HepG2 (cell line): ENCODE measurements at regions not wholly inside any gene's neighbourhood (a gene's known extent, or its start where the extent isn't known, plus 50 kb on each side); places are given as distances from the start of the nearest gene placed in this dataset.

Experiments used
- ATAC-seq: fragments of 200-7000 bp; cut with Tn5 transposase; 3 replicates; pipeline ENCODE4 v1.9.1; 2020; ENCODE audit warnings: mild to moderate bottlenecking, moderate library complexity
- BruUV-seq: library from RNA; stranded (reverse); fragments of 400-500 nt; replicated peaks from 2 replicates; lab custom pipeline; 2021; lab: Mats Ljungman, UMichigan
- CTCF ChIA-PET: fragments of 300-600 bp; formaldehyde crosslinking; extraction: SDS; loops from one replicate; lab custom pipeline; 2021; ENCODE audit warnings: low total read pairs, inconsistent platforms, low intra/inter-chr PET ratio; lab: Yijun Ruan, JAX
- POLR2A ChIA-PET: fragments of 350-600 bp; sonication (Branson Sonifier 250); formaldehyde crosslinking; loops from one replicate; lab custom pipeline; 2020; ENCODE audit warnings: antibody characterized with exemption, inconsistent platforms; lab: Yijun Ruan, JAX
- DNase-seq: peaks from one replicate; pipeline ENCODE4 v3.0.0-alpha.2; 2015; ENCODE audit warnings: low spot score
- FAIRE-seq: peaks from 3 replicates; lab custom pipeline; 2011; peaks lifted over from hg19 to GRCh38; lab: Jason Lieb, UNC
- H2AFZ ChIP-seq: one replicate; pipeline ENCODE4 v1.6.1; 2011; ENCODE audit warnings: low read length, inconsistent platforms
- H3K27ac ChIP-seq: fragments of 300-600 bp; 3 replicates; pipeline ENCODE4 v1.8.0; 2011; ENCODE audit warnings: mixed run types, mild to moderate bottlenecking, mixed read lengths, low read length, inconsistent platforms; ENCODE audit not compliant: insufficient read depth; ENCODE audit errors: extremely low read length
- H3K27me3 ChIP-seq, 2 experiments: fragments of 200-600 bp in 1 of 2; 2 replicates in 1 of 2; 3 replicates in 1 of 2; pipeline versions ENCODE4 v1.6.0 to v1.8.0; 2011; ENCODE audit warnings: low read length in 2 of 2, mild to moderate bottlenecking in 2 of 2, moderate library complexity in 2 of 2, inconsistent platforms in 1 of 2; ENCODE audit not compliant: insufficient read depth in 2 of 2, control insufficient read depth in 1 of 2
- H3K36me3 ChIP-seq, 2 experiments: fragments of 200-600 bp in 1 of 2; replicated peaks in 1 of 2; 2 replicates in 1 of 2; 3 replicates in 1 of 2; pipeline versions ENCODE4 v1.5.1 to v1.8.0; 2011; ENCODE audit warnings: low read length in 2 of 2, inconsistent platforms in 1 of 2; ENCODE audit not compliant: insufficient read depth in 2 of 2, control insufficient read depth in 1 of 2
- H3K4me1 ChIP-seq: 2 replicates; pipeline ENCODE4 v1.5.1; 2012; ENCODE audit warnings: low read length, inconsistent platforms; ENCODE audit not compliant: insufficient read depth
- H3K4me2 ChIP-seq: 2 replicates; pipeline ENCODE4 v1.6.0; 2011; ENCODE audit warnings: low read depth, low read length, inconsistent platforms
- H3K4me3 ChIP-seq, 3 experiments: fragments of 200-600 bp in 1 of 3; sonication (generic), shearing (Covaris generic) in 1 of 3; replicated peaks in 1 of 3; 2 replicates each; pipeline ENCODE4 v1.5.1; 2011 to 2016; ENCODE audit warnings: low read length in 3 of 3, inconsistent platforms in 2 of 3, low read depth in 2 of 3, mild to moderate bottlenecking in 2 of 3, control low read depth in 1 of 3, mixed read lengths in 1 of 3; ENCODE audit not compliant: insufficient read depth in 1 of 3
- H3K79me2 ChIP-seq: one replicate; pipeline ENCODE4 v1.6.1; 2011; ENCODE audit warnings: low read length, inconsistent platforms; ENCODE audit not compliant: insufficient read depth
- H3K9ac ChIP-seq: 2 replicates; pipeline ENCODE4 v1.6.0; 2011; ENCODE audit warnings: mild to moderate bottlenecking, low read depth, low read length, inconsistent platforms; ENCODE audit not compliant: insufficient read depth
- H3K9me3 ChIP-seq: 2 replicates; pipeline ENCODE4 v1.5.1; 2012; ENCODE audit warnings: mild to moderate bottlenecking, low read length
- H4K20me1 ChIP-seq: 2 replicates; pipeline ENCODE4 v1.6.0; 2011; ENCODE audit warnings: inconsistent platforms, mild to moderate bottlenecking, low read length, moderate library complexity; ENCODE audit not compliant: insufficient read depth
- ARID2 ChIP-seq: sonication (generic); formaldehyde crosslinking; IDR thresholded peaks from 2 replicates; pipeline ENCODE4 v1.8.1; 2022; ENCODE audit warnings: mild to moderate bottlenecking, missing genetic modification reagents, borderline replicate concordance
- ATM ChIP-seq: fragments of 450-650 bp; IDR thresholded peaks from 2 replicates; pipeline ENCODE4 v1.7.1; 2017; ENCODE audit warnings: mild to moderate bottlenecking, borderline replicate concordance
- CENPBD1 ChIP-seq: sonication (generic); formaldehyde crosslinking; IDR thresholded peaks from 2 replicates; pipeline ENCODE4 v1.8.0; 2022; ENCODE audit warnings: missing genetic modification reagents, low read depth, mild to moderate bottlenecking, borderline replicate concordance
- CREB3 ChIP-seq: sonication (generic); formaldehyde crosslinking; IDR thresholded peaks from 2 replicates; pipeline ENCODE4 v1.5.0; 2020; ENCODE audit warnings: missing genetic modification reagents
- KMT2A ChIP-seq: sonication (generic); formaldehyde crosslinking; IDR thresholded peaks from 2 replicates; pipeline ENCODE4 v1.4.0; 2020; ENCODE audit warnings: missing genetic modification reagents
- MTA3 ChIP-seq: sonication (generic); formaldehyde crosslinking; IDR thresholded peaks from 2 replicates; pipeline ENCODE4 v1.4.0; 2020; ENCODE audit warnings: missing genetic modification reagents
- PHF8 ChIP-seq: sonication (generic); formaldehyde crosslinking; IDR thresholded peaks from 2 replicates; pipeline ENCODE4 v1.5.0; 2020; ENCODE audit warnings: missing genetic modification reagents
- RBAK ChIP-seq: sonication (generic); formaldehyde crosslinking; IDR thresholded peaks from 2 replicates; pipeline ENCODE4 v1.5.1; 2020; ENCODE audit warnings: mild to moderate bottlenecking, missing genetic modification reagents
- SRF ChIP-seq: IDR thresholded peaks from 2 replicates; pipeline ENCODE4 v1.6.1; 2011; ENCODE audit warnings: mild to moderate bottlenecking, low read depth, low read length, moderate library complexity
- TBP ChIP-seq: sonication (generic); formaldehyde crosslinking; IDR thresholded peaks from 2 replicates; pipeline ENCODE4 v1.5.0; 2020; ENCODE audit warnings: missing genetic modification reagents
- THAP8 ChIP-seq: sonication (generic); formaldehyde crosslinking; IDR thresholded peaks from 2 replicates; pipeline ENCODE4 v1.5.1; 2020; ENCODE audit warnings: missing genetic modification reagents, mild to moderate bottlenecking, borderline replicate concordance
- ZBTB42 ChIP-seq: sonication (generic); formaldehyde crosslinking; IDR thresholded peaks from 2 replicates; pipeline ENCODE4 v1.5.0; 2020; ENCODE audit warnings: mild to moderate bottlenecking, missing genetic modification reagents
- ZFP36 ChIP-seq: fragments of 150-350 bp; IDR thresholded peaks from 2 replicates; pipeline ENCODE4 v1.6.1; 2018; ENCODE audit warnings: borderline replicate concordance, low read length, low read depth; ENCODE audit not compliant: partially characterized antibody
- ZNF205 ChIP-seq: IDR thresholded peaks from 2 replicates; pipeline ENCODE4 v1.6.1; 2018; ENCODE audit warnings: missing biosample characterization, missing genetic modification reagents
- ZNF543 ChIP-seq: sonication (generic); formaldehyde crosslinking; IDR thresholded peaks from 2 replicates; pipeline ENCODE4 v1.4.0; 2020; ENCODE audit warnings: mild to moderate bottlenecking, missing genetic modification reagents
- ZNF615 ChIP-seq: sonication (generic); formaldehyde crosslinking; IDR thresholded peaks from 2 replicates; pipeline ENCODE4 v1.5.0; 2020; ENCODE audit warnings: mild to moderate bottlenecking, missing genetic modification reagents, borderline replicate concordance
- ZNF703 ChIP-seq: sonication (generic); formaldehyde crosslinking; IDR thresholded peaks from 2 replicates; pipeline ENCODE4 v1.5.1; 2020; ENCODE audit warnings: missing genetic modification reagents, mild to moderate bottlenecking, moderate library complexity, borderline replicate concordance
- ZNF720 ChIP-seq: sonication (generic); formaldehyde crosslinking; IDR thresholded peaks from 2 replicates; pipeline ENCODE4 v1.4.0; 2020; ENCODE audit warnings: missing genetic modification reagents
- ZNF747 ChIP-seq: sonication (generic); formaldehyde crosslinking; IDR thresholded peaks from 2 replicates; pipeline ENCODE4 v1.8.1; 2023; ENCODE audit warnings: missing genetic modification reagents, mild to moderate bottlenecking, borderline replicate concordance
- ZNF850 ChIP-seq: sonication (generic); formaldehyde crosslinking; conservative IDR thresholded peaks from 2 replicates; pipeline ENCODE4 v1.9.0; 2021; ENCODE audit warnings: mild to moderate bottlenecking, missing genetic modification reagents
- WGBS: methylation state at CpG from one replicate; pipeline ENCODE4 v1.1.6; 2017; ENCODE audit warnings: low lambda C conversion rate; 5-methylcytosine and 5-hydroxymethylcytosine counted together
- in situ Hi-C: cut with HindIII; loops from 2 replicates; pipeline ENCODE4 v1.10.0; 2017; ENCODE audit warnings: low pct_unique_long_range_greater_than_20kb; ENCODE audit not compliant: extremely low pct_ligation_motif_present
- intact Hi-C: fragments of 100-400 bp; cut with micrococcal nuclease; formaldehyde crosslinking; loops from one replicate; pipeline ENCODE4 v1.10.0; 2022; ENCODE audit not compliant: unreplicated experiment

GRCh38 chr1:69506721-69507120 lies 61.0 kb upstream of the LRRC7 start:
- ChIA-PET CTCF (no interaction called here), POLR2A (no interaction called here)
- DNase-seq (no peak), FAIRE-seq (no peak), ATAC-seq (no peak)
- H3K9ac ChIP-seq, result no peak overlapping the region
- BruUV-seq, result no TSS peak
- H3K4me3 ChIP-seq, result no peak overlapping the region
- no peak overlapping the region for H2AFZ ChIP-seq
- no peak overlapping the region for H3K4me2 ChIP-seq
- TF ChIP-seq KMT2A (CRISPR knock-in tag) (no peak), ZNF703 (no peak), TBP (CRISPR knock-in tag) (no peak), THAP8 (CRISPR knock-in tag) (no peak), RBAK (CRISPR knock-in tag) (no peak), ZNF615 (no peak), ZFP36 (no peak), ZNF543 (CRISPR knock-in tag) (no peak), CENPBD1 (CRISPR knock-in tag) (no peak), ZNF747 (CRISPR knock-in tag) (no peak), ZNF720 (CRISPR knock-in tag) (no peak), SRF (no peak), PHF8 (no peak), ZNF850 (CRISPR knock-in tag) (no peak), MTA3 (no peak), ATM (no peak), ZNF205 (CRISPR knock-in tag) (no peak), ARID2 (CRISPR knock-in tag) (no peak), ZBTB42 (no peak), CREB3 (no peak)
- no peaks in the 10 kb centered on the region for H3K79me2 ChIP-seq
- 0% methylated on average over 1 of the region's 1 CpG for WGBS
- no peaks in the 10 kb centered on the region for H4K20me1 ChIP-seq
- H3K27me3 ChIP-seq, result no peaks in the 10 kb centered on the region
- intact Hi-C loops (no loop called here), in situ Hi-C loops (no loop called here)
- H3K27ac ChIP-seq, result no peak overlapping the region
- peaks cover 4% of the 10 kb centered on the region; the same call in 1 of the 2 replicates for H3K9me3 ChIP-seq
- H3K4me1 ChIP-seq, result no peaks in the 10 kb centered on the region
- H3K36me3 ChIP-seq, result no peaks in the 10 kb centered on the region
